ENCODE measurements at regions not wholly inside any gene's neighbourhood (a gene's known extent, or its start where the extent isn't known, plus 50 kb on each side); places are given as distances from the start of the nearest gene placed in this dataset.

- TF ChIP-seq EZH2 (IDR thresholded peaks at IDR 0.05; ENCODE audit: insufficient read depth, poor library complexity, severe bottlenecking) (no peak), EZH2phosphoT487 (IDR thresholded peaks at IDR 0.05; ENCODE audit: insufficient read depth, low read depth) (no peak)
Measured at GRCh38 chr10:4434105-4434504, 391.9 kb upstream of the AKR1E2 start.
